ENCODE measurements at regions not wholly inside any gene's neighbourhood (a gene's known extent, or its start where the extent isn't known, plus 50 kb on each side); places are given as distances from the start of the nearest gene placed in this dataset.

DNA sequence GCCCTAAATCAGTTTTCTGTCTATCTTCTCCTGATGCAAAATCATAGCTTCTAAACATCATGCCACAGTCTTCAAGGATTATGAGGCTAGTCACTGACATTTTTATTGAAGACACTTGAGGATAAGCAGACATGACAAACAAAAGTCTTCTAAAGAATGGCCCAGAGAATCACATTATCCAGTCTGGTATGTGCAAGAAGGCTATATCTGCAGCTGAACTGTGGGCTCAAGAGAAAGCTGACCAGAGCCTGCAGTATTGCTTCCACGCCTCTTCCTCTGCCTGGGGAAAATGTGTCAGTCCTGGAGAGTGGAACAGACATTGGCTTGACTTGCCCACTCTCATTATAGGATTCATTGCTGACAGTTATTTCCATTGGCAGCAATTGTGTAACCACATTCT lies 553.5 kb downstream of the SPOCK3 start:
- H3K9ac ChIP-seq (ENCODE audit: low read depth, low read length) = no peak overlapping the region
- H3K4me1 ChIP-seq (ENCODE audit: control insufficient read depth, insufficient read depth, low read length) = no peaks in the 10 kb centered on the region
- no peaks in the 10 kb centered on the region for H3K9me3 ChIP-seq (ENCODE audit: control insufficient read depth, insufficient read depth, low read length)
- H3K36me3 ChIP-seq (ENCODE audit: control insufficient read depth, insufficient read depth, low read length) = no peaks in the 10 kb centered on the region
- no peak overlapping the region for H3K27ac ChIP-seq (ENCODE audit: low read depth, low read length)
- no peak overlapping the region for H3K4me3 ChIP-seq (ENCODE audit: low read depth, low read length)
- no peaks in the 10 kb centered on the region for H3K27me3 ChIP-seq (ENCODE audit: control insufficient read depth, insufficient read depth, low read length)

DNA sequence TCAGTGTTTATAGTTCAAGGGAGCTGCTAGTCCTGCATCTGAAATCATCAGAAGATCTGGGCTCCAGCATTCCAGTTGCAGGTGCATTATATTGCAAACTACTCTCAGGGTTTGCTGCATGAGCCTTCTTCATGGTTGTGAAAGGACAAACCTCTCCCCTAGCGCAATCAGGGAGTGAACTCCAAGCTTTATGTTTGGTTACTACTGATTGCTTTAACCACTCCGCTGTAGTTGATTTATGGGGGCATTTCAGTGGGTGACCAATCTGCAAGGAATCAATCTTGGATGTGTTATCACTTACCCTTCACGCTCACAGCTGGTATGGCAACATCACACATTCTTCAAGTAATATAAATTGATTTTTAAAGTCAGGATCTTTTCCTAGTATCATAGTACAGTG lies 552.1 kb downstream of the SPOCK3 start:
- Histone ChIP-seq H3K27me3 (ENCODE audit: control insufficient read depth, insufficient read depth, low read length) (no peaks in the 10 kb centered on the region), H3K9me3 (ENCODE audit: control insufficient read depth, insufficient read depth, low read length) (no peaks in the 10 kb centered on the region), H3K4me1 (ENCODE audit: control insufficient read depth, insufficient read depth, low read length) (no peaks in the 10 kb centered on the region), H3K27ac (ENCODE audit: low read depth, low read length) (no peak overlapping the region), H3K36me3 (ENCODE audit: control insufficient read depth, insufficient read depth, low read length) (no peaks in the 10 kb centered on the region), H3K4me3 (ENCODE audit: low read depth, low read length) (no peak overlapping the region), H3K9ac (ENCODE audit: low read depth, low read length) (no peak overlapping the region)

All from HUES48 (cell line).